ENCODE measurements at regions not wholly inside any gene's neighbourhood (a gene's known extent, or its start where the extent isn't known, plus 50 kb on each side); places are given as distances from the start of the nearest gene placed in this dataset.

- TF ChIP-seq RAD21 (IDR thresholded peaks at IDR 0.05; ENCODE audit: insufficient read depth, low read depth, low read length) (no peak), SUZ12 (IDR thresholded peaks at IDR 0.05; ENCODE audit: unreplicated experiment) (no peak)
These were observed 69.6 kb upstream of the RELN start for GRCh38 chr7:104059103-104059502.
